Astrocyte of the spinal cord (primary cell): ENCODE measurements at regions not wholly inside any gene's neighbourhood (a gene's known extent, or its start where the extent isn't known, plus 50 kb on each side); places are given as distances from the start of the nearest gene placed in this dataset.

ENCODE experiments used
- DNase-seq: peaks from one replicate; pipeline ENCODE4 v3.0.0; 2011; ENCODE audit warnings: low read depth, low spot score
- H3K4me3 ChIP-seq: 2 replicates; pipeline ENCODE4 v1.5.1; 2011; ENCODE audit warnings: low read depth, mild to moderate bottlenecking, low read length, moderate library complexity
- in situ Hi-C: cut with HindIII; loops from 2 replicates; pipeline ENCODE4 v1.10.0; 2017; ENCODE audit warnings: low sequenced_read_pairs
- TF ChIP-seq, protein P1 (sequence below): IDR thresholded peaks from 2 replicates; pipeline ENCODE4 v1.5.1; 2012; ENCODE audit warnings: low read depth, mild to moderate bottlenecking, low read length, inconsistent platforms

DNA sequence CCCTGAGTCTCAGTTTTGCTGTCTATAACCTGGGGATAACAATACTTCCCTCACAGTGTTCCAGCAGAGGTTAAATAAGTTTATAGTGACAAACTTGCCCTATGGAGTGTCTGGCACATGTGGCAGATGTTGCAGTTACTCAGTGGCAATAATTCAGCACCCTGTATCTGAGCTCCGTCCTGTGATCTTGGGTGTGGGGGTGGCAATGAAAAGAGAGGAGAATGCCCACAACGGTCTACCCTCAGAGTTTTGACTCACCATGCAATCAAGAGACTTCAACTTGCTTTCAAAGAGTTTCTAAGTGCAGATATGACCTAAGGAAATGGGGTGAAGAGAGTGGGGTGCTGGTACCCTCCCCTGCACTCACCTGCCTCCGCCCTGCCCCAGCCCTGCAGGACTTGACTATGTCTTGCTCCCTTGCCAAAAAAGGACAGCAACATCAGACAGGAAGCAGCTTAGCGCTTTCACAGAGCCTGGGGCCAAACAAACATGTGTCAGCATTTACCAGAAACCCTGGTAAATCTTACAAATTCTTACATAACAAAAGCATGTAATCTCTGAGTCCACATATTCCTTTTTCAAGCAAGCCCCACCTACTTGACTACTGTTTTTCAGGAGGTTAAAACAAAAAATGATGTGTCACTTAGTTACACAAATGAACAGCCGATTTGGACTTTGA lies 185.1 kb upstream of the CAMK1G start:
- DNase-seq = peak; percentile 84
- H3K4me3 ChIP-seq = no peak overlapping the region
- in situ Hi-C loops = no loop called here
- TF ChIP-seq, protein P1, sequence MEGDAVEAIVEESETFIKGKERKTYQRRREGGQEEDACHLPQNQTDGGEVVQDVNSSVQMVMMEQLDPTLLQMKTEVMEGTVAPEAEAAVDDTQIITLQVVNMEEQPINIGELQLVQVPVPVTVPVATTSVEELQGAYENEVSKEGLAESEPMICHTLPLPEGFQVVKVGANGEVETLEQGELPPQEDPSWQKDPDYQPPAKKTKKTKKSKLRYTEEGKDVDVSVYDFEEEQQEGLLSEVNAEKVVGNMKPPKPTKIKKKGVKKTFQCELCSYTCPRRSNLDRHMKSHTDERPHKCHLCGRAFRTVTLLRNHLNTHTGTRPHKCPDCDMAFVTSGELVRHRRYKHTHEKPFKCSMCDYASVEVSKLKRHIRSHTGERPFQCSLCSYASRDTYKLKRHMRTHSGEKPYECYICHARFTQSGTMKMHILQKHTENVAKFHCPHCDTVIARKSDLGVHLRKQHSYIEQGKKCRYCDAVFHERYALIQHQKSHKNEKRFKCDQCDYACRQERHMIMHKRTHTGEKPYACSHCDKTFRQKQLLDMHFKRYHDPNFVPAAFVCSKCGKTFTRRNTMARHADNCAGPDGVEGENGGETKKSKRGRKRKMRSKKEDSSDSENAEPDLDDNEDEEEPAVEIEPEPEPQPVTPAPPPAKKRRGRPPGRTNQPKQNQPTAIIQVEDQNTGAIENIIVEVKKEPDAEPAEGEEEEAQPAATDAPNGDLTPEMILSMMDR = no peak

DNA sequence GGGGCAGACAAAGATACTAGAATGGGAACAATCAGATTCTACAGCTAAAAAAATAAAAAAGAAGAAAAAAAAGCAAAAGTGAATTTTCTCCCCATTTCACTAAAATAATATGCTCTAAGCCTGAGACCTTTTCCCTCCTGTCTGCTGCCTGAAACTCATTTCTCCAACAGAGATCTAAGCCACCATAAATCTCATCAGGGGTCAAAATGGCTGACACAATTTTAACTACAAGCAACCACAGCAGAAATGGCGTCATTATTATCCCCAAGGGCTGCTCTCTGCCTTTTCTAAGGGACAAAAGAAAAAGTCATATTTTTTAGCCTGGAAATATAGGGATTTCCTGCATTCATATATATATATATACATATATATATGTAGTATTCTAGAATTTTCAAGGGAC lies 183.7 kb upstream of the CAMK1G start:
- TF ChIP-seq, protein P1 = no peak
- H3K4me3 ChIP-seq = no peak overlapping the region
- in situ Hi-C loops = no loop called here
- no peak for DNase-seq

DNA sequence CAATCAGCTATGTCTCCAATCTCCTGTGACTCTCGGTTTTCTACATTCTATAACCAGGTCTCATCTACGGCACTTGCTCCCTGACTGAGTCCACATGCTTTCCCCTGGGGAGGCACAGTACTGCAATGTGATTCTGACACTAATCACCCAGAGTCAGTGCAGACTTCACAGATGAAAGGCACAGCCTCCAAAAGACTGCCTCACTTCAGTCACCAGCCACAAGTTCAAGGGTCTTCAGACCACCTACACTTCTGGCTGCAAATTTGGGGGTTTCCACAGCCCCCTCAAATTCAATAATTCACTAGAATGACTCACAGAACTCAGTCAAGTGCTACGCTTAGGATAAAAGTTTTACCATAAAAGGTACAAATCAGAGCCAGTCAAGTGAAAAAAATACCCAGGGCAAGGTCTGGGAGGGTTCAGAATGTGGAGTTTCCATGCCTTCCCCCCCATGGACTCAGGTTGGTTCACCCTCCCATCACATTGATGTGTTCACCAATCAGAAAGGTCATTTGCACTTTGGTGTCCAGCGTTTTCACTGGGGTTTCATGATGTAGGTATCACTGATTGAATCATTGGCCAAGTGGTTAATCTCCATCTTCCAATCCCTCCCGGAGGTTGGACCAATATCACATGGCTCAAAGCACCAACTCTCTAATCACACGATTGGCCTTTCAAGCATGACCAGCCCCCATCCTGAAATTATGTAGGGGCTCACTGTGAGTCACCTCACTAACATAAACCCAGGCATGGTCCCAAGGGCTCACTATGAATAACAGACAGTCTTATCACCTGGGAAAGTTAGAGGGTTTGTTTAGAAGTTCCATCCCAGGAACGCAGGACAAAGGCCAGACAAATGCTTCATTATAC lies 182.9 kb upstream of the CAMK1G start:
- DNase-seq = no peak
- H3K4me3 ChIP-seq = no peak overlapping the region
- TF ChIP-seq, protein P1 = no peak
- in situ Hi-C loops = no loop called here

- TF ChIP-seq, protein P1 = no peak
- no peak for DNase-seq
- in situ Hi-C loops = no loop called here
- H3K4me3 ChIP-seq = no peak overlapping the region
Observed at GRCh38 chr1:209402697-209403096, 180.8 kb upstream of the CAMK1G start.

DNA sequence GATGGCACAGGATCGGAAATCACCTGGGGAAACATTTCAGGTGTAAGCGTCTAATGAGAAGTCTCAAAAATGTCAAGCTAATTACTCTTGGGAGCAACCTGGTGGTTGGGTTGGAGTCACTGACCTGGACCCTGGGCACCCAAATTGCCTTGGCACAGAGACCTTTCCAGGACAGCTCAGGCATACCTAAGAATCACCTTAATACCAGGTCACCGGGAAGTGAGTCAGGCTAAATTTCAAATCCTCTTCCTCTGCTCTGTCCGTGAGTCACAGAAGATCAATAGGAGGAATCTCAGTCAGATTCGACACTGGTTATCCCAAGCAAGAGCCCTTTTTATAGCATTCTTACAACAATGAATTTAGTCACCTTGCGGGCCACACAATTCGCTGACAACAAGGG lies 179.6 kb upstream of the CAMK1G start:
- in situ Hi-C loops = no loop called here
- TF ChIP-seq, protein P1 = no peak
- no peak for DNase-seq
- H3K4me3 ChIP-seq = no peak overlapping the region

GRCh38 chr1:209404577-209404976 lies 178.9 kb upstream of the CAMK1G start:
- in situ Hi-C loops = no loop called here
- no peak for DNase-seq
- TF ChIP-seq, protein P1 = no peak
- no peak overlapping the region for H3K4me3 ChIP-seq
